Panc1 (cell line): ENCODE measurements at regions not wholly inside any gene's neighbourhood (a gene's known extent, or its start where the extent isn't known, plus 50 kb on each side); places are given as distances from the start of the nearest gene placed in this dataset.

Source experiments
- ATAC-seq: fragments of 200-7000 bp; cut with Tn5 transposase; 2 replicates; pipeline ENCODE4 v1.9.1; 2020; ENCODE audit warnings: mild to moderate bottlenecking, moderate library complexity
- BruUV-seq: library from RNA; stranded (reverse); fragments of 400-500 nt; replicated peaks from 2 replicates; lab custom pipeline; 2021; lab: Mats Ljungman, UMichigan
- CTCF ChIA-PET: fragments of 300-600 bp; sonication (Branson Sonifier 250); formaldehyde crosslinking; loops from one replicate; lab custom pipeline; 2022; ENCODE audit warnings: antibody characterized with exemption; lab: Charles Lee
- POLR2A ChIA-PET: fragments of 300-600 bp; sonication (Branson Sonifier 250); formaldehyde crosslinking; loops from one replicate; lab custom pipeline; 2022; ENCODE audit warnings: antibody characterized with exemption; lab: Charles Lee
- DNase-seq: peaks from one replicate; pipeline ENCODE4 v3.0.0-alpha.2; 2010; ENCODE audit warnings: low read depth, low spot score
- H3K27ac ChIP-seq: 2 replicates; pipeline ENCODE4 v1.5.1; 2011; ENCODE audit warnings: mild to moderate bottlenecking, low read length, inconsistent platforms
- H3K27me3 ChIP-seq: fragments of 200-500 bp; sonication (Bioruptor generic); 2 replicates; pipeline ENCODE4 v1.6.0; 2014; ENCODE audit warnings: low read length, inconsistent platforms; ENCODE audit not compliant: control insufficient read depth, insufficient read depth
- H3K36me3 ChIP-seq: fragments of 200-500 bp; sonication (Bioruptor generic); 2 replicates; pipeline ENCODE4 v1.5.1; 2014; ENCODE audit warnings: inconsistent platforms, mild to moderate bottlenecking, low read length, moderate library complexity; ENCODE audit not compliant: control insufficient read depth, insufficient read depth
- H3K4me1 ChIP-seq: 2 replicates; pipeline ENCODE4 v1.5.1; 2011; ENCODE audit warnings: inconsistent platforms, mild to moderate bottlenecking, low read length, moderate library complexity; ENCODE audit not compliant: control insufficient read depth, insufficient read depth
- H3K4me3 ChIP-seq, 2 experiments: 2 replicates each; pipeline ENCODE4 v1.5.1; 2011 to 2012; ENCODE audit warnings: low read depth in 2 of 2, low read length in 2 of 2, mild to moderate bottlenecking in 2 of 2, inconsistent platforms in 1 of 2, moderate library complexity in 1 of 2
- H3K9me3 ChIP-seq: fragments of 200-500 bp; sonication (Bioruptor generic); 2 replicates; pipeline ENCODE4 v1.5.1; 2014; ENCODE audit warnings: low read depth, mild to moderate bottlenecking, inconsistent platforms, low read length, moderate library complexity; ENCODE audit not compliant: control insufficient read depth, insufficient read depth
- CTCF ChIP-seq: fragments of 450-650 bp; IDR thresholded peaks from 2 replicates; pipeline ENCODE4 v1.5.1; 2017; ENCODE audit warnings: mild to moderate bottlenecking
- POLR2AphosphoS5 ChIP-seq: IDR thresholded peaks from 2 replicates; pipeline ENCODE4 v1.6.1; 2012; ENCODE audit warnings: mild to moderate bottlenecking, low read depth, low read length, moderate library complexity
- REST ChIP-seq, 2 experiments: IDR thresholded peaks; 2 replicates each; pipeline ENCODE4 v1.6.1; 2011 to 2012; ENCODE audit warnings: low read depth in 2 of 2, control low read depth in 1 of 2, low read length in 1 of 2, mild to moderate bottlenecking in 1 of 2, moderate library complexity in 1 of 2; ENCODE audit not compliant: insufficient read depth in 1 of 2
- SIN3A ChIP-seq: IDR thresholded peaks from 2 replicates; pipeline ENCODE4 v1.6.1; 2012; ENCODE audit warnings: low read depth, mild to moderate bottlenecking, low read length, moderate library complexity, borderline replicate concordance; ENCODE audit not compliant: insufficient read depth
- TCF7L2 ChIP-seq: IDR thresholded peaks from 2 replicates; pipeline ENCODE4 v1.6.1; 2011; ENCODE audit warnings: mild to moderate bottlenecking, low read depth, low read length, inconsistent platforms
- in situ Hi-C: cut with HindIII; loops from 2 replicates; pipeline ENCODE4 v1.10.0; 2016; ENCODE audit warnings: low sequenced_read_pairs, low pct_unique_long_range_greater_than_20kb
- intact Hi-C: fragments of 100-400 bp; cut with micrococcal nuclease; formaldehyde crosslinking; loops from one replicate; pipeline ENCODE4 v1.10.0; 2022; ENCODE audit not compliant: unreplicated experiment

- intact Hi-C loops, result no loop called here
- CTCF ChIA-PET, result no interaction called here
- POLR2A ChIA-PET, result no interaction called here
Observed at GRCh38 chr12:22916815-22917214, 291.8 kb downstream of the ETNK1 start.

GRCh38 chr12:22919883-22920282 lies 294.9 kb downstream of the ETNK1 start:
- in situ Hi-C loops (no loop called here), intact Hi-C loops (no loop called here)
- H3K9me3 ChIP-seq, result no peaks in the 10 kb centered on the region
- H3K36me3 ChIP-seq, result no peaks in the 10 kb centered on the region
- H3K27ac ChIP-seq, result no peak overlapping the region
- no peaks in the 10 kb centered on the region for H3K4me1 ChIP-seq
- H3K4me3 ChIP-seq, result no peak overlapping the region
- DNase-seq, result no peak
- ChIA-PET POLR2A (no interaction called here), CTCF (no interaction called here)
- no peak for ATAC-seq
- TF ChIP-seq POLR2AphosphoS5 (no peak), SIN3A (no peak)
- BruUV-seq, result no TSS peak
- H3K27me3 ChIP-seq, result no peaks in the 10 kb centered on the region

More at GRCh38 chr12:22916815-22917214, 291.8 kb downstream of the ETNK1 start:
- DNase-seq (no peak), ATAC-seq (no peak)
- Histone ChIP-seq H3K27me3 (no peaks in the 10 kb centered on the region), H3K27ac (no peak overlapping the region), H3K4me1 (no peaks in the 10 kb centered on the region), H3K4me3 (no peak overlapping the region), H3K36me3 (no peaks in the 10 kb centered on the region), H3K9me3 (no peaks in the 10 kb centered on the region)
- TF ChIP-seq REST (IDR thresholded peaks at IDR 0.05; ENCODE audit: insufficient read depth in 1 of 2, low read depth in 2 of 2, low read length in 1 of 2) (no peak), CTCF (no peak)
- BruUV-seq, result no TSS peak
- in situ Hi-C loops, result no loop called here

GRCh38 chr12:22923768-22924167 lies 298.8 kb downstream of the ETNK1 start:
- BruUV-seq, result no TSS peak
- H3K27ac ChIP-seq, result no peak overlapping the region
- no peaks in the 10 kb centered on the region for H3K4me1 ChIP-seq
- ATAC-seq (no peak), DNase-seq (no peak)
- TF ChIP-seq TCF7L2 (no peak), REST (IDR thresholded peaks at IDR 0.05; ENCODE audit: insufficient read depth in 1 of 2, low read depth in 2 of 2, low read length in 1 of 2) (no peak), CTCF (no peak), SIN3A (no peak), POLR2AphosphoS5 (no peak)
- H3K36me3 ChIP-seq, result no peaks in the 10 kb centered on the region
- in situ Hi-C loops, result no loop called here
- no peaks in the 10 kb centered on the region for H3K27me3 ChIP-seq
- ChIA-PET CTCF (no interaction called here), POLR2A (no interaction called here)
- intact Hi-C loops, result no loop called here
- no peaks in the 10 kb centered on the region for H3K9me3 ChIP-seq
- no peak overlapping the region for H3K4me3 ChIP-seq
